ENCODE measurements at regions not wholly inside any gene's neighbourhood (a gene's known extent, or its start where the extent isn't known, plus 50 kb on each side); places are given as distances from the start of the nearest gene placed in this dataset.
"Not testable (repeated sequence)": the region's sequence is repeated elsewhere in the genome, so short reads cannot be mapped to it uniquely, and the experiment has no call there.

- H3K4me3 Mint-ChIP-seq = no peak overlapping the region
- H3K9me3 Mint-ChIP-seq (ENCODE audit: insufficient read depth) = no peaks in the 10 kb centered on the region
- no peaks in the 10 kb centered on the region for H3K36me3 Mint-ChIP-seq (ENCODE audit: low read depth)
- POLR2A ChIA-PET = no interaction called here
- CTCF ChIA-PET = interaction anchor here (0.6 to 1.7 kb wide), 13 partner anchors 10 to 81 kb away, joined by 3 to 11 read pairs (median 4); no protein-coding TSS in a partner anchor
- H3K27me3 Mint-ChIP-seq (ENCODE audit: low read depth) = peaks cover 11% of the 10 kb centered on the region
- DNase-seq (peak; percentile 26), ATAC-seq (no peak)
- H3K4me1 Mint-ChIP-seq (ENCODE audit: low read depth) = no peaks in the 10 kb centered on the region
- H3K27ac Mint-ChIP-seq = no peak overlapping the region
Measured at GRCh38 chr2:88903749-88904353, 212.4 kb downstream of the RPIA start.

GRCh38 chr2:88913280-88913679 is 221.8 kb downstream of the RPIA start:
- ATAC-seq = no peak
- DNase-seq = no peak
- Mint-ChIP-seq H3K27ac (no peak overlapping the region), H3K4me1 (ENCODE audit: low read depth) (no peaks in the 10 kb centered on the region), H3K36me3 (ENCODE audit: low read depth) (no peaks in the 10 kb centered on the region), H3K9me3 (ENCODE audit: insufficient read depth) (no peaks in the 10 kb centered on the region), H3K27me3 (ENCODE audit: low read depth) (peaks cover 8% of the 10 kb centered on the region), H3K4me3 (no peak overlapping the region)
- ChIA-PET POLR2A (no interaction called here), CTCF (interaction anchor here (2.8 kb wide), 1 partner anchor 9 kb away, joined by 11 read pairs; no protein-coding TSS in a partner anchor)

GRCh38 chr2:88919087-88919738 is 227.7 kb downstream of the RPIA start:
- Mint-ChIP-seq H3K27ac (no peak overlapping the region), H3K4me1 (ENCODE audit: low read depth) (no peaks in the 10 kb centered on the region), H3K9me3 (ENCODE audit: insufficient read depth) (no peaks in the 10 kb centered on the region), H3K27me3 (ENCODE audit: low read depth) (peaks cover 8% of the 10 kb centered on the region), H3K4me3 (no peak overlapping the region), H3K36me3 (ENCODE audit: low read depth) (no peaks in the 10 kb centered on the region)
- ChIA-PET CTCF (interaction anchor here (0.7 to 2.3 kb wide), 5 partner anchors 10 to 86 kb away, joined by 3 to 15 read pairs (median 4); no protein-coding TSS in a partner anchor), POLR2A (no interaction called here)
- DNase-seq (no peak), ATAC-seq (no peak)

GRCh38 chr2:88920399-88920798 is 228.9 kb downstream of the RPIA start:
- ATAC-seq; H3K4me1 Mint-ChIP-seq (ENCODE audit: low read depth); DNase-seq; H3K27me3 Mint-ChIP-seq (ENCODE audit: low read depth); H3K27ac Mint-ChIP-seq; CTCF ChIA-PET; H3K4me3 Mint-ChIP-seq; POLR2A ChIA-PET; H3K36me3 Mint-ChIP-seq (ENCODE audit: low read depth); H3K9me3 Mint-ChIP-seq (ENCODE audit: insufficient read depth): not testable (repeated sequence)

- CTCF ChIA-PET = interaction anchor here (1.3 kb wide), 1 partner anchor 21 kb away, joined by 4 read pairs; no protein-coding TSS in a partner anchor
Measured at GRCh38 chr2:88924533-88924932, 233.1 kb downstream of the RPIA start.

GRCh38 chr2:88925770-88926462 is 234.4 kb downstream of the RPIA start:
- ChIA-PET POLR2A (no interaction called here), CTCF (no interaction called here)
- no peaks in the 10 kb centered on the region for H3K9me3 Mint-ChIP-seq (ENCODE audit: insufficient read depth)
- H3K27ac Mint-ChIP-seq = no peak overlapping the region
- no peak overlapping the region for H3K4me3 Mint-ChIP-seq
- DNase-seq (no peak), ATAC-seq (no peak)
- H3K27me3 Mint-ChIP-seq (ENCODE audit: low read depth) = peaks cover 10% of the 10 kb centered on the region
- H3K36me3 Mint-ChIP-seq (ENCODE audit: low read depth) = no peaks in the 10 kb centered on the region
- no peaks in the 10 kb centered on the region for H3K4me1 Mint-ChIP-seq (ENCODE audit: low read depth)

More at GRCh38 chr2:88924533-88924932, 233.1 kb downstream of the RPIA start:
- DNase-seq (no peak), ATAC-seq (no peak)
- H3K27me3 Mint-ChIP-seq (ENCODE audit: low read depth) = peaks cover 10% of the 10 kb centered on the region
- no peaks in the 10 kb centered on the region for H3K9me3 Mint-ChIP-seq (ENCODE audit: insufficient read depth)
- H3K4me3 Mint-ChIP-seq = no peak overlapping the region
- POLR2A ChIA-PET = no interaction called here
- no peak overlapping the region for H3K27ac Mint-ChIP-seq
- H3K4me1 Mint-ChIP-seq (ENCODE audit: low read depth) = no peaks in the 10 kb centered on the region
- no peaks in the 10 kb centered on the region for H3K36me3 Mint-ChIP-seq (ENCODE audit: low read depth)

- H3K4me1 Mint-ChIP-seq (ENCODE audit: low read depth) = no peaks in the 10 kb centered on the region
- ATAC-seq (no peak), DNase-seq (no peak)
- H3K27ac Mint-ChIP-seq = no peak overlapping the region
- no peak overlapping the region for H3K4me3 Mint-ChIP-seq
- H3K9me3 Mint-ChIP-seq (ENCODE audit: insufficient read depth) = no peaks in the 10 kb centered on the region
- H3K27me3 Mint-ChIP-seq (ENCODE audit: low read depth) = peaks cover 10% of the 10 kb centered on the region
- ChIA-PET POLR2A (no interaction called here), CTCF (no interaction called here)
- H3K36me3 Mint-ChIP-seq (ENCODE audit: low read depth) = no peaks in the 10 kb centered on the region
Measured at GRCh38 chr2:88927128-88927527, 235.7 kb downstream of the RPIA start.

- ChIA-PET POLR2A (no interaction called here), CTCF (interaction anchor here (0.7 kb wide), 1 partner anchor 50 kb away, joined by 3 read pairs; no protein-coding TSS in a partner anchor)
- ATAC-seq = no peak
- H3K4me3 Mint-ChIP-seq = no peak overlapping the region
- H3K4me1 Mint-ChIP-seq (ENCODE audit: low read depth) = no peaks in the 10 kb centered on the region
- peaks cover 7% of the 10 kb centered on the region for H3K27me3 Mint-ChIP-seq (ENCODE audit: low read depth)
- no peaks in the 10 kb centered on the region for H3K36me3 Mint-ChIP-seq (ENCODE audit: low read depth)
- no peaks in the 10 kb centered on the region for H3K9me3 Mint-ChIP-seq (ENCODE audit: insufficient read depth)
- DNase-seq = no peak
- H3K27ac Mint-ChIP-seq = no peak overlapping the region
Measured at GRCh38 chr2:88930659-88931058, 239.2 kb downstream of the RPIA start.

GRCh38 chr2:88932686-88933085 is 241.2 kb downstream of the RPIA start:
- ChIA-PET CTCF (interaction anchor here (0.9 kb wide), 1 partner anchor 28 kb away, joined by 3 read pairs; no protein-coding TSS in a partner anchor), POLR2A (no interaction called here)
- no peaks in the 10 kb centered on the region for H3K4me1 Mint-ChIP-seq (ENCODE audit: low read depth)
- peaks cover 5% of the 10 kb centered on the region for H3K27me3 Mint-ChIP-seq (ENCODE audit: low read depth)
- DNase-seq (no peak), ATAC-seq (no peak)
- no peak overlapping the region for H3K27ac Mint-ChIP-seq
- no peak overlapping the region for H3K4me3 Mint-ChIP-seq
- H3K36me3 Mint-ChIP-seq (ENCODE audit: low read depth) = no peaks in the 10 kb centered on the region
- H3K9me3 Mint-ChIP-seq (ENCODE audit: insufficient read depth) = no peaks in the 10 kb centered on the region

- H3K27me3 Mint-ChIP-seq (ENCODE audit: low read depth) = peaks cover 3% of the 10 kb centered on the region
- CTCF ChIA-PET = interaction anchor here (0.9 to 1.6 kb wide), 2 partner anchors 29 to 53 kb away, joined by 3 to 9 read pairs; no protein-coding TSS in a partner anchor
Measured at GRCh38 chr2:88933091-88933490, 241.6 kb downstream of the RPIA start.

GRCh38 chr2:88933980-88934379 is 242.5 kb downstream of the RPIA start:
- H3K4me1 Mint-ChIP-seq (ENCODE audit: low read depth) = no peaks in the 10 kb centered on the region
- peak; percentile 30 for ATAC-seq
- no peak overlapping the region for H3K4me3 Mint-ChIP-seq
- no peak for DNase-seq
- ChIA-PET CTCF (interaction anchor here (1.5 to 1.6 kb wide), 2 partner anchors 30 to 54 kb away, joined by 6 to 9 read pairs; no protein-coding TSS in a partner anchor), POLR2A (no interaction called here)
- H3K36me3 Mint-ChIP-seq (ENCODE audit: low read depth) = no peaks in the 10 kb centered on the region
- no peaks in the 10 kb centered on the region for H3K9me3 Mint-ChIP-seq (ENCODE audit: insufficient read depth)
- H3K27me3 Mint-ChIP-seq (ENCODE audit: low read depth) = peaks cover 3% of the 10 kb centered on the region
- no peak overlapping the region for H3K27ac Mint-ChIP-seq

More at GRCh38 chr2:88933091-88933490, 241.6 kb downstream of the RPIA start:
- H3K27ac Mint-ChIP-seq = no peak overlapping the region
- POLR2A ChIA-PET = no interaction called here
- no peak for ATAC-seq
- H3K4me3 Mint-ChIP-seq = no peak overlapping the region
- no peaks in the 10 kb centered on the region for H3K36me3 Mint-ChIP-seq (ENCODE audit: low read depth)
- H3K4me1 Mint-ChIP-seq (ENCODE audit: low read depth) = no peaks in the 10 kb centered on the region
- DNase-seq = no peak
- no peaks in the 10 kb centered on the region for H3K9me3 Mint-ChIP-seq (ENCODE audit: insufficient read depth)

- H3K36me3 Mint-ChIP-seq (ENCODE audit: low read depth); POLR2A ChIA-PET; DNase-seq; H3K9me3 Mint-ChIP-seq (ENCODE audit: insufficient read depth); H3K27me3 Mint-ChIP-seq (ENCODE audit: low read depth); H3K4me3 Mint-ChIP-seq; H3K27ac Mint-ChIP-seq; H3K4me1 Mint-ChIP-seq (ENCODE audit: low read depth); ATAC-seq: not testable (repeated sequence)
- CTCF ChIA-PET = interaction anchor here (1.5 to 1.9 kb wide), 3 partner anchors 11 to 61 kb away, joined by 3 to 5 read pairs (median 4); no protein-coding TSS in a partner anchor
Measured at GRCh38 chr2:88941178-88941577, 249.7 kb downstream of the RPIA start.
